ENCODE measurements at regions not wholly inside any gene's neighbourhood (a gene's known extent, or its start where the extent isn't known, plus 50 kb on each side); places are given as distances from the start of the nearest gene placed in this dataset.

- no peak overlapping the region for H3K4me3 ChIP-seq (ENCODE audit: low read depth, poor library complexity, severe bottlenecking)
- DNase-seq (ENCODE audit: low spot score in 2 of 2), result no peak
- intact Hi-C loops (cut with DNase I; ENCODE audit: low total_unique reads), result no loop called here
- WGBS, 2 donors, result 89 to 92% methylated on average over 10 of the region's 10 CpGs
- TF ChIP-seq POLR2A (IDR thresholded peaks at IDR 0.05), result no peak
- TF ChIP-seq CTCF (IDR thresholded peaks at IDR 0.05), result no peak
These were observed 115.5 kb upstream of the ACTBL2 start for GRCh38 chr5:57598097-57598496.

- intact Hi-C loops (cut with DNase I; ENCODE audit: low total_unique reads), result no loop called here
- TF ChIP-seq CTCF (IDR thresholded peaks at IDR 0.05) (no peak), POLR2A (IDR thresholded peaks at IDR 0.05) (no peak)
- no peak overlapping the region for H3K4me3 ChIP-seq (ENCODE audit: low read depth, poor library complexity, severe bottlenecking)
- no peak for DNase-seq (ENCODE audit: low spot score in 2 of 2)
- 78 to 85% methylated on average over 1 of the region's 1 CpG for WGBS, 2 donors
These were observed 112.9 kb upstream of the ACTBL2 start for GRCh38 chr5:57595523-57595991.

DNA sequence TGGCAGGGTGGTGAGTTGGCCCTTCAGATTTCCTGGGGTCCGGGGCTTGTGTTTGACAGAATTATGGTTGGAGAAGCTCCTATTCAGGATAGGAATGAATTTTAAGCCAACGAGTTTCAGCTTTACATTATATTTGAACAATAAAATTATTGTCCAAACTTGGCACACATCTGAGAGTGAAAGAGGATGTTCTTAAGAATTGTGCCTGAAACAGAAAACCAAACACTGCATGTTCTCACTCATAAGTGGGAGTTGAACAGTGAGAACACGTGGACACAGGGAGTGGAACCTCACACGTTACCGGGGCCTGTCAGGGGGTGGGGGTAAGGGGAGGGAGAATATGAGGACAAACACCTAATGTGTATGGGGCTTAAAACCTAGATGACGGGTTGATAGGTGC is 111.8 kb upstream of the ACTBL2 start:
- WGBS, 2 donors, result 72 to 77% methylated on average over 6 of the region's 6 CpGs
- no peak for DNase-seq (ENCODE audit: low spot score in 2 of 2)
- intact Hi-C loops (cut with DNase I; ENCODE audit: low total_unique reads), result no loop called here
- TF ChIP-seq POLR2A (IDR thresholded peaks at IDR 0.05) (no peak), CTCF (IDR thresholded peaks at IDR 0.05) (no peak)
- no peak overlapping the region for H3K4me3 ChIP-seq (ENCODE audit: low read depth, poor library complexity, severe bottlenecking)

GRCh38 chr5:57592236-57592635 is 109.6 kb upstream of the ACTBL2 start:
- DNase-seq (ENCODE audit: low spot score in 2 of 2), result no peak
- intact Hi-C loops (cut with DNase I; ENCODE audit: low total_unique reads), result no loop called here
- WGBS, 2 donors, result 85 to 87% methylated on average over 3 of the region's 3 CpGs
- TF ChIP-seq CTCF (IDR thresholded peaks at IDR 0.05) (no peak), POLR2A (IDR thresholded peaks at IDR 0.05) (no peak)
- no peak overlapping the region for H3K4me3 ChIP-seq (ENCODE audit: low read depth, poor library complexity, severe bottlenecking)

DNA sequence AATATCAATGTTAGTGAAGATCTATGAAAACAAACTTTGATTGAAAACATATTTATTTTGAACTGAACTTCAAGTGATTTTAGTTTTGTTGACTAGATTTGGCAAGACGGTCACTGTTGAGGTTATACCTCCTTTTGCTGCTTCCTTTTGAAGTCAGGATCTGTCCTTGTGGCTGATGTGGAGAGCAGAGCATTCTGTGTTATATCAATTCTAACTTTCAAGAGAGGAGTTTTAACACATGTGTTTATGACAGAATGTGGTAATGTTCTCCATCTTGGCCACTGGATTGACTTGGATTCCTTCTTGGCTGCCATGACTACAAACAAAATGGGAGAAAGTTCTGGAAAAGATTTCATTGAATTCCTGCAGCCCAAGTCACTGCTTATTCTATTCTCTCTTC is 104.0 kb upstream of the ACTBL2 start:
- WGBS, 2 donors, result 66 to 71% methylated on average over 1 of the region's 1 CpG
- TF ChIP-seq POLR2A (IDR thresholded peaks at IDR 0.05) (no peak), CTCF (IDR thresholded peaks at IDR 0.05) (no peak)
- no peak for DNase-seq (ENCODE audit: low spot score in 2 of 2)
- intact Hi-C loops (cut with DNase I; ENCODE audit: low total_unique reads), result no loop called here
- no peak overlapping the region for H3K4me3 ChIP-seq (ENCODE audit: low read depth, poor library complexity, severe bottlenecking)

DNA sequence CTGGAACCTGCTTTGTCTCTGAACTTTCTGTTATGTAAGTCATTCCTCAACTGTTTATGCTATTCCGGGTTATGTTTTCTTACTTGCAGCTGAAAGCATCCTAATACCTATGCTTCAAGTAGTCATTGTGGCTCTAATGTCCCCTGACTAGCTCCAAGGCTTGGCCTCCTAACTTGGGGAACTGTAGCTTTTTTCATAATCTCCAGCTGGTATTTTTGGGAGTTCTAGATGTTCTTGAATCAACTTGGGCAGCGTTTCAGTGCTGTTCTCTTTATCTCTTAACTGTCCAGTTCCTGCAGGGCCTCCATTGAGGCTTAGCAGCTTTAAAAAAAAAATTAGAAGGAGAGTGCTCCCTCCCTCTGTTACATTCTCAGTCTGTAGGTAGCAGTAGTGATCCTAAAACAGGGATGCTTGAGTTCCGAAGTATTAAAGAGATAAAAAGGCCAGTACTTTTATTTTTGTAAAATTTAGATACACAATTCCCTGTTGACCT is 100.0 kb upstream of the ACTBL2 start:
- TF ChIP-seq CTCF (IDR thresholded peaks at IDR 0.05) (no peak), POLR2A (IDR thresholded peaks at IDR 0.05) (no peak)
- WGBS, 2 donors, result 79 to 86% methylated on average over 3 of the region's 3 CpGs
- intact Hi-C loops (cut with DNase I; ENCODE audit: low total_unique reads), result no loop called here
- no peak overlapping the region for H3K4me3 ChIP-seq (ENCODE audit: low read depth, poor library complexity, severe bottlenecking)
- no peak for DNase-seq (ENCODE audit: low spot score in 2 of 2)

Data from lower leg skin (tissue), 4 donors.